HG02840 (cell line): ENCODE measurements at regions not wholly inside any gene's neighbourhood (a gene's known extent, or its start where the extent isn't known, plus 50 kb on each side); places are given as distances from the start of the nearest gene placed in this dataset.
"Not testable (repeated sequence)": the region's sequence is repeated elsewhere in the genome, so short reads cannot be mapped to it uniquely, and the experiment has no call there.

ENCODE experiments used
- ATAC-seq: cut with Tn5 transposase; IDR thresholded peaks from one replicate; pipeline ENCODE4 v1.9.1; 2021; ENCODE audit warnings: mild to moderate bottlenecking, moderate library complexity, moderate number of reproducible peaks; ENCODE audit not compliant: unreplicated experiment, low FRiP score

GRCh38 chr9:66764799-66765493 lies 135.6 kb upstream of the ZNF658 start:
- ATAC-seq: peak; percentile 99

- ATAC-seq: not testable (repeated sequence)
Observed at GRCh38 chr9:66765531-66765930, 135.0 kb upstream of the ZNF658 start.

- ATAC-seq: not testable (repeated sequence)
Observed at GRCh38 chr9:66771504-66771903, 129.0 kb upstream of the ZNF658 start.

- ATAC-seq: not testable (repeated sequence)
Observed at GRCh38 chr9:66774618-66775017, 125.9 kb upstream of the ZNF658 start.

GRCh38 chr9:66779944-66780661 lies 120.4 kb upstream of the ZNF658 start:
- ATAC-seq: not testable (repeated sequence)

GRCh38 chr9:66781240-66781639 lies 119.3 kb upstream of the ZNF658 start:
- ATAC-seq: not testable (repeated sequence)

- ATAC-seq: not testable (repeated sequence)
Observed at GRCh38 chr9:66782010-66782409, 118.5 kb upstream of the ZNF658 start.

- ATAC-seq: not testable (repeated sequence)
Observed at GRCh38 chr9:66785603-66786002, 114.9 kb upstream of the ZNF658 start.

GRCh38 chr9:66791092-66791750 lies 109.3 kb upstream of the ZNF658 start:
- not testable (repeated sequence) for ATAC-seq

GRCh38 chr9:66794769-66795168 lies 105.8 kb upstream of the ZNF658 start:
- ATAC-seq: not testable (repeated sequence)

- ATAC-seq: not testable (repeated sequence)
Observed at GRCh38 chr9:66795723-66796503, 104.6 kb upstream of the ZNF658 start.

GRCh38 chr9:66797905-66798616 lies 102.5 kb upstream of the ZNF658 start:
- ATAC-seq: not testable (repeated sequence)

- ATAC-seq: not testable (repeated sequence)
Observed at GRCh38 chr9:66803619-66804018, 96.9 kb upstream of the ZNF658 start.

GRCh38 chr9:66810247-66810646 lies 90.3 kb upstream of the ZNF658 start:
- not testable (repeated sequence) for ATAC-seq

GRCh38 chr9:66812367-66812766 lies 88.2 kb upstream of the ZNF658 start:
- not testable (repeated sequence) for ATAC-seq

- not testable (repeated sequence) for ATAC-seq
Observed at GRCh38 chr9:66812967-66813366, 87.6 kb upstream of the ZNF658 start.

- ATAC-seq: not testable (repeated sequence)
Observed at GRCh38 chr9:66814038-66814437, 86.5 kb upstream of the ZNF658 start.

GRCh38 chr9:66819510-66819909 lies 81.0 kb upstream of the ZNF658 start:
- not testable (repeated sequence) for ATAC-seq

GRCh38 chr9:66820014-66820660 lies 80.4 kb upstream of the ZNF658 start:
- ATAC-seq: not testable (repeated sequence)
